Esophagus mucosa (tissue), 1 donor: ENCODE measurements at regions not wholly inside any gene's neighbourhood (a gene's known extent, or its start where the extent isn't known, plus 50 kb on each side); places are given as distances from the start of the nearest gene placed in this dataset.
A peak's percentile ranks its signal among the peaks of the same experiment; 100 is the strongest.
"Not testable (repeated sequence)": the region's sequence is repeated elsewhere in the genome, so short reads cannot be mapped to it uniquely, and the experiment has no call there.

Experiments used
- ATAC-seq: fragments of 200-7000 bp; cut with Tn5 transposase; one replicate; pipeline ENCODE4 v1.9.1; 2020
- donor health status: DM: yes; HTN: yes; CAD: no.

DNA sequence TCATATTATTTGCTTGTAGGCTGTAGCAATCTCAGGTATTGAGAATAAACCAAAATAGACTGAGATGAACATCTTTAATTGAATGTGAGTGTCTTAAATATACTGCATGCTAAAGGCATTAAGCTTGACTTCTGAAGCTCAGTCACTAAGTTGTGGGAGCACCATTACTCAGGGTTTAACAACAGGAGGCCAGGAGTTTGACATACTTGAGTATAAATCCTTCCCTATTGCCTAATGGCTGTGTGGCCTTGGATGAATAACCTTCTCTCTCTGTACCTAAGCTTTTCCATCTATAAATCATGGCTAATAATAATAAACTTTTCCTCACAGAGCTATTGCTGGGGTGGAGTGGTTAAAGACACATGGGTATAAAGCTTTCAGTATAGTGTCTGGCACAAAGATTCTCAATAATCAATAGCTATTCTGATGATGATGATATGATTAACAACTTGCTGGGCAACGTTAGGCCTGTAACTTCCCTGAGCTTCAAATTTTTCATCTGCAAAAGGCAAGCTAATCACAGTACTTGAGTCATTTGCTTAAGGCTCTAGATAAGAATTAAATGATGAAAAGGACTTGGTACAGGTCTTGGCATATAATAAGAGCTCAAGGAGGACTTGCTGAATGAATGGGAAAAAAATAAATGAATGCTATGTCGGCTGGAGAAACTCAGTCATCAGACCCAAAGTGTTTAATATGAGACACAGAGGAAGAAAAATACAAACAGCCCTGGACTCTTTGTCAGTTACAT lies 174.0 kb upstream of the IL12B start:
- ATAC-seq = no peak

DNA sequence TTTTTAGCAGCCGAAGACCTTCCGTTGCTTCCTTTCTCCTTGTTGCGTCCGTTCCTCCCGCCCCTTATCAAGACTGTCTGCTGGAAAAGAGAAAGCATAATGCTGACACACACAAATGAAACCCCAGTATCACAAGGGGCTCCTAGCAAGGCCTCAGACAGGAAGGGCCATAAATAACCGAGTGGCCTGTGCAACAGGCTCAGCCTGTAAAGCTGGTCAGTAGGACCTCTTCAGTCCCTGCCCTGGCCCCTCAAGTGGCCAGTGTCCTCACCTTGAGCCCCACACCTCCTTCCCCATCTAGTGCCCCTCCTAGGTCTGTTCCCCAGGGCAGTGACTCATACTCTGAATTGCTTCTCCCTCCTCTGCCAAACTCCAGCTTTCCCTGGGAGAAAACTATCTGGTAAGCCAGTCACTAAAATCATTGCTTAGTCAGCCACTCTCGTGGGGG lies 174.6 kb upstream of the IL12B start:
- ATAC-seq = peak; percentile 36

DNA sequence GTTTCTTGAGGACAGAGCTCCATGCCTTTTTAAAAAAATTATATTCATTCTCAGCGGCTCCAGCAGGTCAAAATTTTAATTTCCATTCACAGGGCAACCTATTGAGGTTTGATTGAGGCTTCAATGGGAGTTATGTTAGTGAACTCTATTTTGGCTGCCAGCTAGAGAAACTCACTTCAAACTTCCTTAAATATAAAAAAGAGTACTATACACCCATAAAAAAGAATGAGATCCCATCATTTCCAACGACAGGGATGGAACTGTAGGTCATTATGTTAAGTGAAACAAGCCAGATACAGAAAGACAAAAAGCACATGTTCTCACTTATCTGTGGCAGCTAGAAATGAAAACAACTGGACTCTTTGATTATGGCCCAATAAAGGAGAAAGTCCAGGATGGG lies 176.8 kb upstream of the IL12B start:
- ATAC-seq = no peak

DNA sequence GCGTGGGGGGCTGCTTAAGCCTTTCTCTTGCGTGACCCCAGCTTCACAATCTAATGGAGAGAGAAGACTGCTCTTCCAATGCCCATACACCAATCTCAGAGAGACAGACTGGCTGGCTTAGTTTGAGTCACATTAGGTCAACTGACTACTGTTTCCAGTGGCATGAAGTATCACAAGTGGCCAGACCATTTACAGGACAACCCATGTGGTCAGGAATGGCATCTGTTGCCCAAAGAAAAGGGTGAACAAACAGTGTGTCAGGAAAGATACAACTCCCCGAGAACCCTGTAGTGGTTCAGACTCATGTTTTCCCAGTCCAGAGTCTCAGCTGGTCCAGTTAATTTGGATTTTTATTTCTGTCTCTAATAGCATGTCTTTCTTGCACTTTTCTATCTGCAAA lies 177.4 kb upstream of the IL12B start:
- no peak for ATAC-seq

DNA sequence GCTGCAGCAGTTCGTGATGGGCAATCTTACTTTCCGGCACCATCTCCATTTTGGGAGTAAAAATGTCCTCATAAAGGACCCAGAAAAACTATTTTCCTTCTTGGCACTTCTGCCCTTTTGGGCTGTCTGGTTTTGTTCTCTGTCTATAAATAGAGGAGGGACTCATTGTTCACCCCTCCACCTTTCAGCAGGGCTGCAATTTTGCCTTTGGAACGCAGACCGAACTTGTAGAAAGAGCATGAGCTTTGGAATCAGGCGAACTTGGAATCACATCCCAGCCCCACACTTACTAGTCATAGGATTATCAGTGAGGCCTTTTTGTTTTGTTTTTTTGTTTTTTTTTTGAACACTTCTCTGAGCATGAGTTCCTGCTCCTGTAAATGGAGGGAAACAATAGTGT lies 178.1 kb upstream of the IL12B start:
- no peak for ATAC-seq

DNA sequence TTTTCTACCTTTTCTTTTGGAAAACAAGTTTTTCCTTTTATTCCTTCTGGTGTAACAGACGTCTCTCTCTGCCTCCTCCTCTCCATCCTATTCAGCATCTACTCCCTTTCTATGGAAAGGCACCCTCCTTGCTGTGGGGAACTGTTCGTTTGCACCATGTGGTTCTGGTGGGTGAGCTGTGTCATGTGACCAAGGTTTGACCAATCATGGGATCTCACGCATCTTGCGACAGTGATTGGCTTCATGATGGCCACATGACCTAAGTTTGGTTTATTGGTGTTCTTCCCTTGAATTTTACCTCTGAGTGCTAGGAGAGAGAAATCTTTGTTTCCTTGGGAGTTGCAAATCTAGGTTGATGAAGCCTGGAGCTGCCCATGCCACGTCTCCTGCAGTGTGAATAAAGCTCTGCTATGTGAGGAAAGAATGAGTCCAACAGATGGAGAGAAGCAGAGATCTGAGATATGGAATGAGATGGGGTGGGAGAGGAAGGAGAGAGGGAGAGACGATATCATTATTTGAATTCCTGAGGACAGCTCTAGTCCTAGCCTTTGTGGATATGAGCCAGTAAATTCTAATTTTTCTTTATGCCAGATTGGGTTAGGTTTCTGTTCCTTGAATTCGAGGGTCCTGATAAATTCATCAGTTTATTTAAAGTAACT lies 178.8 kb upstream of the IL12B start:
- no peak for ATAC-seq

DNA sequence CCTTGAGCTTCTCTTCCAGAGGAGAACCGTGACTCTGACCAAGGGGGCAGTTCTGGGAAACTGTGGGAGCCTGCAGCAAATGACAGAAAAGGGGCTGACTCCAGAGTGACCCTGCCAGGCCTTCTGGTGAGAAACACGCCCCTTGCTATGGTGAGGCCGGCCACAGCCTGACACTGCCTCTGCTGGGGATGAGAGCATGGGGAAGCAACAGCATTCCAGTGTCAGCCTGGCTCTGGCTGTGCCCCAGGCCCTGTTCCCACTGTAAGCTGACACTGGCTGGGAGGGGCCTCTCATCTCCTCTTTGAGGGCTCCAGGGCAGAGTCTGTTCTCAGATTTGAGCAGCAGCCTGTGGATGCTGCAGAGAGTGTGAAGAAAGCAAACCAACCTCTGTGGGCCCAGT lies 180.0 kb upstream of the IL12B start:
- peak; percentile 36 for ATAC-seq

DNA sequence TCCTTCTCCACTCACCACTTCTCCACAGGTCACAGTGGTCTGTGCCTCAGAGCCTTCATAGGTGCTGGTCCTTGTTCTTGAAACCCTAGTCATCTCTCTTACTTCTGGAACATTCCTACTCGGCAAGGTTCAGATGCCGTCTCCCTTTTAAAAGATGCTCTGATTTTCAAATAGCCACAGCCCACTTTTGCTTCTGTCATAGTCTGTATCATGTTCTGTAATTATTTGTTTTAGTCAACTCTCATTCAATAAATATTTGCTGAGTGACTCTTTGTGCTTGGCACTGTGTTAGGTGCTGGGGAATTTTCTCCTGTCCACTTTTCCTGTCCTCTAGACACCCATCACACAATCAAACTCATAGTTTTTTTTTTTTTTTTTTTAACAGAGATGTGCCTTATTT lies 181.3 kb upstream of the IL12B start:
- no peak for ATAC-seq

DNA sequence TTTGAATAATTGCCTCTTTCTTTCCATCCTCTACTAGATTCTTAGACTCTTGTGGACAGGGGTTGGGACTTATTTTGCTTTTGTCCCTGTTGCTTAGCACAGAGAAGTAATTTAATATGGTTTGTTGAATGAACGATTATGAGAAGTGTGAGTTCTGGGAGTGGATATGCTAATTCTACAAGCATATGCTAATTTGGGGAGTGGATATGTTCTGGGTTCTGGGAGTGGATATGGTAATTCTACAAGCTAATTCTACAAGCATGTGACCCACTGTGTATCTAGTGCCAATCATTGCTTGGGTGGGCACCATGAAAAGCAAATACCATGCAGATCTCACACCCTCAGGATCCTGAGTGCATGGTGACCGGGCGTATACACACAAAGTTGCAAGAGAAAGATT lies 181.8 kb upstream of the IL12B start:
- no peak for ATAC-seq

DNA sequence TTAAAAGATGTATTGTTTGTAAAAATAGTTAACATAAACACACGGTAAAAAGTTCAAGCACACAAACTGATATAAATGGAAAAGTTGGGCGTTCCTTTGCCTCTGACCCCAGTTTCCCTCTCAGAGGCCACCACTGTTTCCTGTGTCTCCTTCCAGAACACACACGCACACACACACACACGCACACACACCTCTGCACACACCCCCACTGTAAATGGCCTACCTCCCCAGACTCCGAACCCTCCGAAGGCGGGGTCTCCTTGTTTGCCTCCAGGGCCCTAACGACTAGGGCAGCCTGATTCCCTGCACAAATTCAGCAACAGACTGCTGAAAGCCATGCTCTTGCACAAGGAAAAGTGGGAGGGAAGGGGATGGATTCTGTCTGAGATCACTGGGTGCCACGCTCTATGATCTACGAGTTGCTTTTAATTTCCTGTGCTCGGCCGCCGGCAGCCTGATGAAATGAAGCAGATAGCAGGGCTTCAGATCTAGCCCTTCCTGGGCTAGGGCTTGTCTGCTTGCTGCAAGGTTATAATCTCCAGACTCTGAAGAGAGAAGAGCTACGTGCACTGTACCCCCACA lies 184.0 kb upstream of the IL12B start:
- ATAC-seq = no peak

DNA sequence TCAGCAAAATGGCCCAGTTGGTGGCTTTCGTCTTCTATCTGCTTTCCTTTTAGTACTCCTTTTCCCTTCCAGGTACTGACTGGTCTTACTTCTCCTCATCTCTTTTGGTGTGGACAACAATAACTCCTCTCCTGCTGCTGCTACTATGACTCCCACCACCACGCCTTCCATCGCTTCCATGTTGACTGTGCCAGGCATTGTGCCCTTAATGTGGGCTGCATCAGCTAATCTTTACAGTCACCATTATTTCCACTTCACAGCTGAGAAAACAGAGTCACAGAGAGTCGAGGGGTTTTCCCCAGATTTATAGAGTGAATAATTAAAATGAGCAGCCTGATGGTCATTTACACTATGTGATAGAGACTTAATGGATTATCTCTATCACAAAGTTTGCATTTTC lies 184.9 kb upstream of the IL12B start:
- no peak for ATAC-seq

DNA sequence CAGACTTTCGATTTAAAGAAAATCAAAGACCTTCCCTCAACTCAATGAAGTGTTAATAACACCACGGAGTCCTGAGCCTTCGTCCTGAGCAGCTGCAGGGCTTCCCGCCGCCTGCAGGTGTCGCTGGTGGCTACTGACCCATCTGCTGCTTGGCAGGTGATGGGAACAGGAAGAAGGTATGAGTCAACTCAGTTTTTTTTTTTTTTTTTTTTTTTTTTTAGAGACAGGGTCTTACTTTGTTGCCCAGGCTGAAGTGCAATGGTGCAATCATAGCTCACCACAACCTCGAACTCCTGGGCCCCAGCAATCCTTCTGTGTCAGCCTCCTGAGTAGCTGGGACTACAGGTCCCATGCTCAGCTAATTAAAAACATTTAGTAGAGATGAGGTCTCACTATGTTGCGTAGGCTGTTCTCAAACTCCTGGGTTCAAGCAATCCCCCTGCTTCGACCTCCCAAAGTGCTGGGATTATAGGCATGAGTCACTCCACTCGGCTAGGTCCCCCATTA lies 185.7 kb upstream of the IL12B start:
- ATAC-seq = peak; percentile 80

DNA sequence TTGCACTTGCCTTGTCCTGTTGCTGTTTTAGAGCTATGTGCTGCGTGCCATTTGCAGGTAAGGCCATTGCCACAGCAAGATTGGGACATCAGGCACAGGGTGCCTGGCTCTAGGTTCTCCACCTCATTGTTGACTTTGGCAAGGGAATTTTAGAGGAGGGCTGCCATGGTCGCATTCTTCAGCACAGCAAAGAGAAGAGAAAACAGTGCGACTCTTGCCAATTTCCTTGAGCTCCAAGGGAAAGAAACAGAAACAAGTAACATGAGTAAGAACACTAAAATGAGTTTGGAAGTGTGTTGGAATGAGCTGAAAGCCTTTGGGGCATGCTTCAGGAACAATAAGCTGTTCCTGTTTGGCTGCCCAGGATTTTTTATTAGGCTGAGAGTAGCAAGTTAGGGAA lies 188.1 kb upstream of the IL12B start:
- ATAC-seq = no peak

DNA sequence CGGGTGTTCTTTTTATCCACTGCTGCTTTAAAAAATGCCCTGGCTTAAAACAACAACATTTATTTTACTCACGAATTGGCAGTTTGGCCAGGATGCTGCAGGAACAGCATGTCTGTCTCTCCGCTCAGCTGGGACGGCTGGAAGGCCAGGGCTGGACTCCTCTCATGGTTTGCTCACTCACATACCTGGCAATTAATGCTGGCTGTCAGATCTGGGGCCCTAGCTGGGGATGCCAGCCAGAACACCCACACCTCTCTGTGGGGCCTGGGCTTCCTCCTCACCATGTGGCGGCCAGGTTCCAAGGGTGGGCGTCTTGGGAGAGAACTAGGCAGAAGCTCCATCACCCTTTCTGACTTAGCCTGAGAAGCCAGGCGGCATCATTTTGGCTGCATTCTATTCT lies 189.1 kb upstream of the IL12B start:
- no peak for ATAC-seq

DNA sequence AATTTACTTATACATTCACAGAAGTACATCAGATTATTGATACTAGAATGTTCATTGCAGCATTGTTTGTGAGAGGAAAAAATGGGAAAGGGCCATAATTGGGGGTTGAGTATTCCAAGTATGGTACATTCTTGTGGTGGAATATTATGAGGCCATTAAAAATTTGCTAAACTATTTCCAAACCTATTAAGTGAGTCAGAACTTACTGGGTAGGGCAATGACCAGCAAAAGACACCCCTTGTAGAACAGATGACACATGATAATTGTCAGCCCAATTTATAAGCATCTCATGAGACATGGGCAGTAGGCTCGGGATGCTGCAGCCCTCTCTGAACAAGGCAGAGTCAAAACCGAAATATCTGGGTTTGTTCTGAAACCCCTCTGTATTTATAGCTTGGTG lies 192.6 kb upstream of the IL12B start:
- no peak for ATAC-seq

DNA sequence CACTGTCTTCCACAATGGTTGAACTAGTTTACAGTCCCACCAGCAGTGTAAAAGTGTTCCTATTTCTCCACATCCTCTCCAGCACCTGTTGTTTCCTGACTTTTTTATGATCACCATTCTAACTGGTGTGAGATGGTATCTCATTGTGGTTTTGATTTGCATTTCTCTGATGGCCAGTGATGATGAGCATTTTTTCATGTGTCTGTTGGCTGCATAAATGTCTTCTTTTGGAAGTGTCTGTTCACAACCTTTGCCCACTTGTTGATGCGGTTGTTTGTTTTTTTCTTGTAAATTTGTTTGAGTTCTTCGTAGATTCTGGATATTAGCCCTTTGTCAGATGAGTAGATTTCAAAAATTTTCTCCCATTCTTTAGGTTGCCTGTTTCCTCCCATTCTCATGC lies 194.0 kb upstream of the IL12B start:
- not testable (repeated sequence) for ATAC-seq

DNA sequence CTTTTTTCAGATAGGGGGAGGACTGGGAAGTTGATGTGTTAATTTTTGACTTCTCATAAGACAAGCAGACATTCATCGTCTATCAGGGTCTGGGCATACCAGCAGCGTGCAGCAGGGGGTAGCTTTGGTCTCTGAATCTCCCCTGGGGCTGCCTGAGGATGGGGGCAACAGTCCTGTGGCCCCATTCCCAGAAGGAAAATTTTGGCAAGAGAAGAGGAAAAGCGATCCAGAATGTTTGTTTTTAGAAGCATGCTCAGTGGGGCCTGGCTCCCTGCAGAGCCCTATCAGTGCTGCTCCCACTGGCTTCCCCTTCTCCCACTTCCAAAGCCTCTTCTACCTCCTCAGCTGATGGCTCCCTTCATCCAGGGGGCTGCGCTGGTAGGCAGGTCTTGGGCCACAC lies 194.8 kb upstream of the IL12B start:
- no peak for ATAC-seq

DNA sequence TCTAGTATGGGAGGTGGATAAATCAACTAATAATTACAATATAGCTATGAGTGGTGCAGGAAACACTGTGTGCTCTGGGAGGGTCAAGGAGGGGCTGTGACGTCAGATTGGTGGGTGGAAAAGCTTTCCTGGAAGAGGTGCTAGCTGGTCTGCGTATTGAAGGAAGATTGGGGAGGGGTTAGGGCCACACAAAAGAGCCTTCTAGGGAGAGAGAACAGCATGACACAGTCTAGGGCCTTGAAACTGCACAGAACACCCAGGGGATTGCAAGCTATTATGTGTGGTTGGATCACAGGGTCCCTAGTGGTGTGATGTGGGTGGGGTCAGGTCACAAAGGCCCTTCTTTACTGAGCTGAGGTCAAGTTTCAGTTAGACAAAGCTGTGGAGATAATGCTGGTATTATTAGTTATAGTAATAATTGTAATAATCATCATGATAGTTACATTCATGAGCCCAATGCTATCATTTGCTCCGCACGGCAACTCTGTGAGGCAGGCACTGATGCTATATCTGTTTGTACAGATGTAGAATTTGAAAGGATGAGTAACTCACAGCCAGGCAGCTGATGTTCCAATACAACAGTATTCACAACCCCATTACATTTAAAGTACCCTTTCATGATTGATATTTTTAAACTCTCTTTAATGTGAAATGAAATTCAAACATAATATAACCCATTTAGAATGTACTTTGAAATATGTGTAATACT lies 197.4 kb upstream of the IL12B start:
- ATAC-seq = no peak

DNA sequence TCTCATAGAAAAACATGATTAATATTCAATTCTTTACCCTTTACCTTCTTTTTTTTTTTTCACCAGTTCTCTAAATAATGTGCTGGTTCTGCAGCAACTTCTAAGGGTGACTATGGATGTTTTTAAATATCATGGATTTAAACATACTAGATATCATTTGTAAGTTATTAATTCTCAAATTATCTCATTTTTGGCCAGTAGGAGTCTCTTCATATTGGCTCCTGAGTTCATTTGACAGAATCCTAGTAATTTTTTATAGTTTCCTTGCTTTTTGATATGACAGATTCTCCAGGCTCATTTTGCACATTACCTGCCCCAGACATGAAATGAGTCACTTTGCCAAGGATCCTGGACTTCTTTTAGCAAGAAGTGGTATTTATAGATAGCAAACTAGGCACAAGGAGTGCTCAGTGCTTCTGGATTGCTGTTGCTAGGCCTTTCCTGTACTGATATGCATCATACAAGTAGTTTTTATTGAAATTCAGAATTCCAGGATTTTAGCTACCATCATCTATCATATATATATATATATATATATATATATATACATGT lies 201.3 kb upstream of the IL12B start:
- ATAC-seq = no peak

DNA sequence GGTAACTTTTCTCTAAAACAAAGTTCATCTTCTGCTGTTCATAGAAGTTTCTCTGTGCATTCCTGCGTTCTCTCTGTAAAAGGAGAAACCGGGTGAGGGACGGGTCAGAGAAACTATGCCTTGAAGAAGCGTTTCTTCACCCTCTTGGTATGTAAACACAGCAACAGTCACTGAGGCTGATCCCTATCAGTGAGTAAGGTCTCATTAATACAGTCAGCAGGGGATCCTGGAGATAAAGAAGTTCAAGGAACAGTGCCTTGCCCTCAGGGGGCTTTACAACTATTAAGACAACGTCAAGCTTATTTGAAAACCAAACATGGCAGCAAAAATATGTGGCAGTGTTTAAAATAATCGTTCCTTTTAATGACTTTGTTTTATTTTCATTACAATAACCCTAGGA lies 202.9 kb upstream of the IL12B start:
- no peak for ATAC-seq

DNA sequence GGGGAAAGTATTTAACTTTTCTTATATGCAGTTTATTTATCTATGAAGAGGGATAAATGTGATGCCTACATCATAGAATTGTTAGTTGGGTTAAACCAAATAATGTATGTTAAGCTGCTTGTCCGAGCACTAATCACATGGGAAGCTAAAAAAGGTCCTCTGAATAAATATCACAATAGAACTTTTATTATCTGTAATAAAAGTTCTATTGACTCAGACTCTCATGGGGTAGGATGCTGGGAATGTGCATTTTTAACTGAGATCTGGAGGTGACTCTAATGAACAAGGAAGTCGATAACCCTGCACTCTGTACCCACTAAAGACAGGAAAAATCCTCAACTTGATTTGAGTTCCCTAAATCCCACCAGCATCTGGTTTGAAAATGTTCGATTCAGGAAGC lies 205.9 kb upstream of the IL12B start:
- ATAC-seq = no peak

DNA sequence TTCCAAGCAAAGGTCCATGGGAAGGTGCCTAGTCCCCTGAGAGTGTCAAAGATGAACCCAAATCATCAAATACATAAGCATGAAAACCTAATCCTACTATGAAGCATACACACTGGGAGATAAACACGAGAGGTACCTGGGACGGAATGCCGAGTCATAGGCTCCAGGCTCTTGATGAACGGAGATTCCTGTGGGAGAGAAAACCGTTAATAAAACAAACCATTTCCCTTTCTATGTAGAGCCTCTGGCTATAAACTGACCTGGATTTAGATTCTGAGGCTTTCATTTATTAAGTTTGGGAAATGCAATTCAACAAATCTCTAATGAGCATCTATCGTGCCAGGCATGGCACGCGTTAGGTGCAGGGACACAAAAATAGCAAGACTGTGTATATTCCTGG lies 206.4 kb upstream of the IL12B start:
- no peak for ATAC-seq

DNA sequence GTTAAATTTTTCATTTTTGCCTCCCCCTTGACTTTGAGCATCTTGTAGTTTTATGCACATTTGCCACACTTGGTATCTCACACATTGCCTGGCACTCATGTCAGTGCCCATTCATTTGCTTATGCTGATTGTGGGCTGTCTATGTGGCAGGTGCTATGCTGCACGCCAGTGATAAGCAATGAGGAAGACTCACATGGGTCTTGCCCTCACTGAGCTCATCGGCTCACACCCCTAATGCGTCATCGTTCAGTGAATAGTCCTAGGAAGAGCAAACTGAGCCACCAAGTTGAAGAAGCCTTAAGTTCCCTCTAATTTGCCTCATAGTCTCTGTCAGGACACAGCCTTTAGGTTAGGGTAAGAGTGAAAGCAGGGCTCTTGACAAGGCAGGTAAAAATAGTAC lies 209.4 kb upstream of the IL12B start:
- ATAC-seq = no peak
